ENCODE measurements at regions not wholly inside any gene's neighbourhood (a gene's known extent, or its start where the extent isn't known, plus 50 kb on each side); places are given as distances from the start of the nearest gene placed in this dataset.

DNA sequence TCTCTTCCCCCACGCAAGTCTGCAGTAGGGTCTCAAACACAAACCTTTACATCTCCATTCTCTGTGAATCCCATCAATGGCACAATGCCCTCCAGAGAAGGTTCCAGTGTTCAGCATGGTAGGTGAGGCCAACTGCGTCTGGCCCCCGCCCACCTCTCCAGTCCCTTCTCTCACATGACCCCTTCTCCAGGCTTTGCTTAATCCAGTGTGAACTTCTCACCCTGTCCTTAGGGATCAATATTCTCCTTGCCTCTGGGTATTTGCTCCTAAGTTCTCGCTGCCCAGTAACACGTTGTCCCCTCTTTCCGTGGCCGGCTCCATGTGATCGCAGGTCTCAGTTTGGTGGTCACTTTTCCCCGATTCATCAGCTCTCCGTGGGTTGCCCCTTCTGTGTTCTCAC is 225.1 kb upstream of the PMEPA1 start:
- Mint-ChIP-seq H3K27me3 (ENCODE audit: insufficient read depth, low read depth, poor library complexity) (no peaks in the 10 kb centered on the region), H3K27ac (no peak overlapping the region)

More for the DNA sequence above, 225.1 kb upstream of the PMEPA1 start:
- DNase-seq (ENCODE audit: low spot score) (no peak), ATAC-seq (no peak)
- Histone ChIP-seq H2AFZ (no peak overlapping the region), H3K4me3 (no peak overlapping the region), H3K27me3 (ENCODE audit: insufficient read depth) (no peaks in the 10 kb centered on the region), H3K79me2 (replicated peaks; ENCODE audit: insufficient read depth) (no peaks in the 10 kb centered on the region), H3K9me2 (ENCODE audit: insufficient read depth) (no peaks in the 10 kb centered on the region), H3K4me2 (no peak overlapping the region), H3F3A (replicated peaks; ENCODE audit: low read depth) (no peaks in the 10 kb centered on the region), H4K20me1 (replicated peaks; ENCODE audit: insufficient read depth) (no peaks in the 10 kb centered on the region), H3K36me3 (ENCODE audit: insufficient read depth) (0 out of 2 replicates have a peak, but pooled peaks cover 3% of the 10 kb centered on the region), H3K4me1 (ENCODE audit: insufficient read depth) (peaks cover 13% of the 10 kb centered on the region; the same call in 1 of the 2 replicates), H3K27ac (ENCODE audit: low read depth) (no peak overlapping the region)
- Mint-ChIP-seq H3K36me3 (ENCODE audit: low read depth) (no peaks in the 10 kb centered on the region), H3K4me3 (no peak overlapping the region), H3K4me1 (peaks cover 23% of the 10 kb centered on the region), H3K9me3 (peaks cover 5% of the 10 kb centered on the region; the same call in 1 of the 3 replicates)
- TF ChIP-seq STAT1 (IDR thresholded peaks at IDR 0.05; ENCODE audit: unreplicated experiment) (no peak), JUNB (IDR thresholded peaks at IDR 0.05; ENCODE audit: unreplicated experiment) (no peak), EZH2phosphoT487 (IDR thresholded peaks at IDR 0.05; ENCODE audit: unreplicated experiment) (no peak), CREB1 (CRISPR knock-in tag; IDR thresholded peaks at IDR 0.05; ENCODE audit: low read depth) (no peak), POLR2AphosphoS5 (IDR thresholded peaks at IDR 0.05; ENCODE audit: low read depth) (no peak), EZH2 (IDR thresholded peaks at IDR 0.05; ENCODE audit: low read depth, unreplicated experiment) (no peak), ZNF114 (CRISPR knock-in tag; IDR thresholded peaks at IDR 0.05) (no peak), ZNF331 (CRISPR knock-in tag; IDR thresholded peaks at IDR 0.05; ENCODE audit: low read depth) (no peak)
- TF ChIP-seq, protein P1, sequence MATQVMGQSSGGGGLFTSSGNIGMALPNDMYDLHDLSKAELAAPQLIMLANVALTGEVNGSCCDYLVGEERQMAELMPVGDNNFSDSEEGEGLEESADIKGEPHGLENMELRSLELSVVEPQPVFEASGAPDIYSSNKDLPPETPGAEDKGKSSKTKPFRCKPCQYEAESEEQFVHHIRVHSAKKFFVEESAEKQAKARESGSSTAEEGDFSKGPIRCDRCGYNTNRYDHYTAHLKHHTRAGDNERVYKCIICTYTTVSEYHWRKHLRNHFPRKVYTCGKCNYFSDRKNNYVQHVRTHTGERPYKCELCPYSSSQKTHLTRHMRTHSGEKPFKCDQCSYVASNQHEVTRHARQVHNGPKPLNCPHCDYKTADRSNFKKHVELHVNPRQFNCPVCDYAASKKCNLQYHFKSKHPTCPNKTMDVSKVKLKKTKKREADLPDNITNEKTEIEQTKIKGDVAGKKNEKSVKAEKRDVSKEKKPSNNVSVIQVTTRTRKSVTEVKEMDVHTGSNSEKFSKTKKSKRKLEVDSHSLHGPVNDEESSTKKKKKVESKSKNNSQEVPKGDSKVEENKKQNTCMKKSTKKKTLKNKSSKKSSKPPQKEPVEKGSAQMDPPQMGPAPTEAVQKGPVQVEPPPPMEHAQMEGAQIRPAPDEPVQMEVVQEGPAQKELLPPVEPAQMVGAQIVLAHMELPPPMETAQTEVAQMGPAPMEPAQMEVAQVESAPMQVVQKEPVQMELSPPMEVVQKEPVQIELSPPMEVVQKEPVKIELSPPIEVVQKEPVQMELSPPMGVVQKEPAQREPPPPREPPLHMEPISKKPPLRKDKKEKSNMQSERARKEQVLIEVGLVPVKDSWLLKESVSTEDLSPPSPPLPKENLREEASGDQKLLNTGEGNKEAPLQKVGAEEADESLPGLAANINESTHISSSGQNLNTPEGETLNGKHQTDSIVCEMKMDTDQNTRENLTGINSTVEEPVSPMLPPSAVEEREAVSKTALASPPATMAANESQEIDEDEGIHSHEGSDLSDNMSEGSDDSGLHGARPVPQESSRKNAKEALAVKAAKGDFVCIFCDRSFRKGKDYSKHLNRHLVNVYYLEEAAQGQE (IDR thresholded peaks at IDR 0.05; ENCODE audit: unreplicated experiment): no peak
- TF ChIP-seq, protein P2, sequence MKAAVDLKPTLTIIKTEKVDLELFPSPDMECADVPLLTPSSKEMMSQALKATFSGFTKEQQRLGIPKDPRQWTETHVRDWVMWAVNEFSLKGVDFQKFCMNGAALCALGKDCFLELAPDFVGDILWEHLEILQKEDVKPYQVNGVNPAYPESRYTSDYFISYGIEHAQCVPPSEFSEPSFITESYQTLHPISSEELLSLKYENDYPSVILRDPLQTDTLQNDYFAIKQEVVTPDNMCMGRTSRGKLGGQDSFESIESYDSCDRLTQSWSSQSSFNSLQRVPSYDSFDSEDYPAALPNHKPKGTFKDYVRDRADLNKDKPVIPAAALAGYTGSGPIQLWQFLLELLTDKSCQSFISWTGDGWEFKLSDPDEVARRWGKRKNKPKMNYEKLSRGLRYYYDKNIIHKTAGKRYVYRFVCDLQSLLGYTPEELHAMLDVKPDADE (IDR thresholded peaks at IDR 0.05): no peak
- TF ChIP-seq, protein P3, sequence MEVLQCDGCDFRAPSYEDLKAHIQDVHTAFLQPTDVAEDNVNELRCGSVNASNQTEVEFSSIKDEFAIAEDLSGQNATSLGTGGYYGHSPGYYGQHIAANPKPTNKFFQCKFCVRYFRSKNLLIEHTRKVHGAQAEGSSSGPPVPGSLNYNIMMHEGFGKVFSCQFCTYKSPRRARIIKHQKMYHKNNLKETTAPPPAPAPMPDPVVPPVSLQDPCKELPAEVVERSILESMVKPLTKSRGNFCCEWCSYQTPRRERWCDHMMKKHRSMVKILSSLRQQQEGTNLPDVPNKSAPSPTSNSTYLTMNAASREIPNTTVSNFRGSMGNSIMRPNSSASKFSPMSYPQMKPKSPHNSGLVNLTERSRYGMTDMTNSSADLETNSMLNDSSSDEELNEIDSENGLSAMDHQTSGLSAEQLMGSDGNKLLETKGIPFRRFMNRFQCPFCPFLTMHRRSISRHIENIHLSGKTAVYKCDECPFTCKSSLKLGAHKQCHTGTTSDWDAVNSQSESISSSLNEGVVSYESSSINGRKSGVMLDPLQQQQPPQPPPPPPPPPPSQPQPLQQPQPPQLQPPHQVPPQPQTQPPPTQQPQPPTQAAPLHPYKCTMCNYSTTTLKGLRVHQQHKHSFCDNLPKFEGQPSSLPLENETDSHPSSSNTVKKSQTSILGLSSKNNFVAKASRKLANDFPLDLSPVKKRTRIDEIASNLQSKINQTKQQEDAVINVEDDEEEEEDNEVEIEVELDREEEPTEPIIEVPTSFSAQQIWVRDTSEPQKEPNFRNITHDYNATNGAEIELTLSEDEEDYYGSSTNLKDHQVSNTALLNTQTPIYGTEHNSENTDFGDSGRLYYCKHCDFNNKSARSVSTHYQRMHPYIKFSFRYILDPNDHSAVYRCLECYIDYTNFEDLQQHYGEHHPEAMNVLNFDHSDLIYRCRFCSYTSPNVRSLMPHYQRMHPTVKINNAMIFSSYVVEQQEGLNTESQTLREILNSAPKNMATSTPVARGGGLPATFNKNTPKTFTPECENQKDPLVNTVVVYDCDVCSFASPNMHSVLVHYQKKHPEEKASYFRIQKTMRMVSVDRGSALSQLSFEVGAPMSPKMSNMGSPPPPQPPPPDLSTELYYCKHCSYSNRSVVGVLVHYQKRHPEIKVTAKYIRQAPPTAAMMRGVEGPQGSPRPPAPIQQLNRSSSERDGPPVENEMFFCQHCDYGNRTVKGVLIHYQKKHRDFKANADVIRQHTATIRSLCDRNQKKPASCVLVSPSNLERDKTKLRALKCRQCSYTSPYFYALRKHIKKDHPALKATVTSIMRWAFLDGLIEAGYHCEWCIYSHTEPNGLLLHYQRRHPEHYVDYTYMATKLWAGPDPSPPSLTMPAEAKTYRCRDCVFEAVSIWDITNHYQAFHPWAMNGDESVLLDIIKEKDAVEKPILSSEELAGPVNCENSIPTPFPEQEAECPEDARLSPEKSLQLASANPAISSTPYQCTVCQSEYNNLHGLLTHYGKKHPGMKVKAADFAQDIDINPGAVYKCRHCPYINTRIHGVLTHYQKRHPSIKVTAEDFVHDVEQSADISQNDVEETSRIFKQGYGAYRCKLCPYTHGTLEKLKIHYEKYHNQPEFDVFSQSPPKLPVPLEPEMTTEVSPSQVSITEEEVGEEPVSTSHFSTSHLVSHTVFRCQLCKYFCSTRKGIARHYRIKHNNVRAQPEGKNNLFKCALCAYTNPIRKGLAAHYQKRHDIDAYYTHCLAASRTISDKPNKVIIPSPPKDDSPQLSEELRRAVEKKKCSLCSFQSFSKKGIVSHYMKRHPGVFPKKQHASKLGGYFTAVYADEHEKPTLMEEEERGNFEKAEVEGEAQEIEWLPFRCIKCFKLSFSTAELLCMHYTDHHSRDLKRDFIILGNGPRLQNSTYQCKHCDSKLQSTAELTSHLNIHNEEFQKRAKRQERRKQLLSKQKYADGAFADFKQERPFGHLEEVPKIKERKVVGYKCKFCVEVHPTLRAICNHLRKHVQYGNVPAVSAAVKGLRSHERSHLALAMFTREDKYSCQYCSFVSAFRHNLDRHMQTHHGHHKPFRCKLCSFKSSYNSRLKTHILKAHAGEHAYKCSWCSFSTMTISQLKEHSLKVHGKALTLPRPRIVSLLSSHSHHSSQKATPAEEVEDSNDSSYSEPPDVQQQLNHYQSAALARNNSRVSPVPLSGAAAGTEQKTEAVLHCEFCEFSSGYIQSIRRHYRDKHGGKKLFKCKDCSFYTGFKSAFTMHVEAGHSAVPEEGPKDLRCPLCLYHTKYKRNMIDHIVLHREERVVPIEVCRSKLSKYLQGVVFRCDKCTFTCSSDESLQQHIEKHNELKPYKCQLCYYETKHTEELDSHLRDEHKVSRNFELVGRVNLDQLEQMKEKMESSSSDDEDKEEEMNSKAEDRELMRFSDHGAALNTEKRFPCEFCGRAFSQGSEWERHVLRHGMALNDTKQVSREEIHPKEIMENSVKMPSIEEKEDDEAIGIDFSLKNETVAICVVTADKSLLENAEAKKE (CRISPR knock-in tag; IDR thresholded peaks at IDR 0.05): no peak
- TF ChIP-seq, protein P4, sequence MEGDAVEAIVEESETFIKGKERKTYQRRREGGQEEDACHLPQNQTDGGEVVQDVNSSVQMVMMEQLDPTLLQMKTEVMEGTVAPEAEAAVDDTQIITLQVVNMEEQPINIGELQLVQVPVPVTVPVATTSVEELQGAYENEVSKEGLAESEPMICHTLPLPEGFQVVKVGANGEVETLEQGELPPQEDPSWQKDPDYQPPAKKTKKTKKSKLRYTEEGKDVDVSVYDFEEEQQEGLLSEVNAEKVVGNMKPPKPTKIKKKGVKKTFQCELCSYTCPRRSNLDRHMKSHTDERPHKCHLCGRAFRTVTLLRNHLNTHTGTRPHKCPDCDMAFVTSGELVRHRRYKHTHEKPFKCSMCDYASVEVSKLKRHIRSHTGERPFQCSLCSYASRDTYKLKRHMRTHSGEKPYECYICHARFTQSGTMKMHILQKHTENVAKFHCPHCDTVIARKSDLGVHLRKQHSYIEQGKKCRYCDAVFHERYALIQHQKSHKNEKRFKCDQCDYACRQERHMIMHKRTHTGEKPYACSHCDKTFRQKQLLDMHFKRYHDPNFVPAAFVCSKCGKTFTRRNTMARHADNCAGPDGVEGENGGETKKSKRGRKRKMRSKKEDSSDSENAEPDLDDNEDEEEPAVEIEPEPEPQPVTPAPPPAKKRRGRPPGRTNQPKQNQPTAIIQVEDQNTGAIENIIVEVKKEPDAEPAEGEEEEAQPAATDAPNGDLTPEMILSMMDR (conservative IDR thresholded peaks at IDR 0.05; ENCODE audit: low read depth in 2 of 2): no peak
